ENCODE measurements at regions not wholly inside any gene's neighbourhood (a gene's known extent, or its start where the extent isn't known, plus 50 kb on each side); places are given as distances from the start of the nearest gene placed in this dataset.

DNA sequence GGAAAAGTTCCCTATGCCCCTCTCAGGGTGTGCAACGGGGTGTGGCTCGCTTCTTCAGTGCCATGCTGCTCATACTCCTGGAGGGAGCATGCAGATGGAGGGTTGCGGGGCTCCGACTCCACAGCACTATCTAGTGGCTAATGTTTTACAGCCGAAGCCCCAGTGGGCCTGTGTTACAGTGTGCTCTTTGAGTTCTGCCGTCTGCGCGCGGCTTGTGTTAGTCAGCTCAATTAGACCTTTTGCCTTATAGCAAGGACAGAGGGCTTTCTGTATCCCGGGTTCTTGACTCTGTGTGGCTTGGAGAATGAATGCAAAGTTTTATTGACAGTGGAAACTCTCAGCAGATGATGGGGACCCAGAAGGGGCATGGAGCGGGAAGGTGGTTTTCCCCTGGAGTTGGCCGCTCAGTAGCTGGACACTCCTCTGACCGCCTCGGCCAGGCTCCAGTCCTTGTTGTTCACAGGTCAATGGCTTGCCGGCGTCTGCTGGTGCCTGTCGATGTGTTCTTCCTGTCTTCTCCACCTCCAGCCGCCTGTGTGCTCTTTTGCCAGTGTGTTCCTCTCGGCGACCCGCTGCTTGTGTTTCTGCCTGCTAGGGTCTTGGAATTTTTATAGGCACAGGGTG lies 383.4 kb downstream of the LMO7 start:
- Histone ChIP-seq H3K4me2 (ENCODE audit: low read length) (no peak overlapping the region), H3K4me3 (ENCODE audit: low read depth, low read length) (no peak overlapping the region), H3K27ac (no peak overlapping the region), H3K79me2 (no peaks in the 10 kb centered on the region), H3K9me3 (ENCODE audit: control insufficient read depth, low read length) (no peaks in the 10 kb centered on the region), H3K27me3 (ENCODE audit: control insufficient read depth, insufficient read depth, low read length) (no peaks in the 10 kb centered on the region), H3K9ac (no peak overlapping the region), H2AFZ (no peak overlapping the region), H3K36me3 (ENCODE audit: control insufficient read depth, insufficient read depth, low read length) (no peaks in the 10 kb centered on the region), H3K4me1 (no peaks in the 10 kb centered on the region)
- TF ChIP-seq, protein P1, sequence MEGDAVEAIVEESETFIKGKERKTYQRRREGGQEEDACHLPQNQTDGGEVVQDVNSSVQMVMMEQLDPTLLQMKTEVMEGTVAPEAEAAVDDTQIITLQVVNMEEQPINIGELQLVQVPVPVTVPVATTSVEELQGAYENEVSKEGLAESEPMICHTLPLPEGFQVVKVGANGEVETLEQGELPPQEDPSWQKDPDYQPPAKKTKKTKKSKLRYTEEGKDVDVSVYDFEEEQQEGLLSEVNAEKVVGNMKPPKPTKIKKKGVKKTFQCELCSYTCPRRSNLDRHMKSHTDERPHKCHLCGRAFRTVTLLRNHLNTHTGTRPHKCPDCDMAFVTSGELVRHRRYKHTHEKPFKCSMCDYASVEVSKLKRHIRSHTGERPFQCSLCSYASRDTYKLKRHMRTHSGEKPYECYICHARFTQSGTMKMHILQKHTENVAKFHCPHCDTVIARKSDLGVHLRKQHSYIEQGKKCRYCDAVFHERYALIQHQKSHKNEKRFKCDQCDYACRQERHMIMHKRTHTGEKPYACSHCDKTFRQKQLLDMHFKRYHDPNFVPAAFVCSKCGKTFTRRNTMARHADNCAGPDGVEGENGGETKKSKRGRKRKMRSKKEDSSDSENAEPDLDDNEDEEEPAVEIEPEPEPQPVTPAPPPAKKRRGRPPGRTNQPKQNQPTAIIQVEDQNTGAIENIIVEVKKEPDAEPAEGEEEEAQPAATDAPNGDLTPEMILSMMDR (IDR thresholded peaks at IDR 0.05) = no peak

DNA sequence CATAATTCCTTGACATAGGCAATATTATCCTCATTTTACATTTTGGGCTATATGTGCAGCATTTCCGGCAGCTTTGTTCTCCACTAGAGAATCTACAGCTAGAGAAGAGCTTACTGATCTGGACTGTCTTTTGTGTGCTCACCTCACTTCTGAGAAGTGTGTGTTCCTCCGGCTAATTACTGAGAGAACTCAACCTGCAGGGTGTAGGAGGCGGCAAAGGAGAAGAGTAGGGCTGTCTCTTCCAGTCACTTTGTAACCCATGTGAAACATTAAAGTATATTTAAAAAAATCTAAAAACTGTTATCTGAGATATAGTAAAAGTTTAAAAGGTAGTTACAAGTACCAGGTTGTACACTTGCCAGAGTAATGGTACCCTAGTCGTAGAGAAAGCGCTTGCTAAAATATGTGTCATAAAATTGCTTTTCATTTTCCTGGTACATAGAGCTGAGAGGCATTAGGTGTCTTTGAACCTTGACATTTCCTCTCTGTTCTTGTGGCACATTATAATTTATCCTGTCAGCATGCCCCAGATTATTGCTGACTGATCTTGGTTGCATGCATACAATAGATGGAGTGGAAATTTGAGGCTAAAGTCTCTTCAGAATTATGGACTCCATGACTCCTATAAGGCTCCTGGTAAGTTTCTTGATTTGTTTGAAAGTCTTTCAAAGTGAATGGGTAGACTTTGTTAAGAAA lies 381.9 kb downstream of the LMO7 start:
- Histone ChIP-seq H2AFZ (no peak overlapping the region), H3K4me2 (ENCODE audit: low read length) (no peak overlapping the region), H3K9me3 (ENCODE audit: control insufficient read depth, low read length) (no peaks in the 10 kb centered on the region), H3K79me2 (no peaks in the 10 kb centered on the region), H3K27ac (no peak overlapping the region), H3K4me3 (ENCODE audit: low read depth, low read length) (no peak overlapping the region), H3K4me1 (no peaks in the 10 kb centered on the region), H3K9ac (no peak overlapping the region), H3K36me3 (ENCODE audit: control insufficient read depth, insufficient read depth, low read length) (no peaks in the 10 kb centered on the region), H3K27me3 (ENCODE audit: control insufficient read depth, insufficient read depth, low read length) (no peaks in the 10 kb centered on the region)
- TF ChIP-seq, protein P1 (IDR thresholded peaks at IDR 0.05) = no peak

DNA sequence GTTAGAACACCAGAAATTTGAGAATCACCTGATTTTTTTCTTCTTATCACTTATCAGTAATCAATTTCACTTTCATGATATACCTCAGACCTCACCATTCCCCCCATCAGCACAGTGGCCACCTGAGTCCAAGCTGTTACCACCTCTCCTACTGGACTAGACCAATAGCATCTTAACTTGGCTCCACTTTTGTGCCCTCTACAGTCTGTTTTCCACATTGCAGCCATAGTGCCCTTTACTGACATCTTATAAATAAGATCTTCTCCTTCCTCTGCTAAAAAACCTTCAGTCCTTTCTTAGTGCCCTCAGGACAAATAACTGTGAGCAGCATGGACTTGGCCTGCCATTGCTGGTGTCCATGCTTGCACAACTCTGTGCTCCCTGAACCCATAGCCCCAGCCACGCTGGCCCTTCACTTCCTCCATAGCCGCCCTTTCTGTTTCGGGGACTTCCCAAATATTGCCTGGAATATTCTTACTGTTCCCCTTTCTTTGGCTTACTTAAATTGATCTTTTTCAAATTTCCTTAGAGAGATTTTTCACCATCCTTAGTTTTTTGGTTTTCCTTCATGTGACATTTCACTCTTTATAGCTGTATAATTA lies 380.8 kb downstream of the LMO7 start:
- Histone ChIP-seq H3K36me3 (ENCODE audit: control insufficient read depth, insufficient read depth, low read length) (no peaks in the 10 kb centered on the region), H3K4me3 (ENCODE audit: low read depth, low read length) (no peak overlapping the region), H3K27ac (no peak overlapping the region), H3K4me2 (ENCODE audit: low read length) (no peak overlapping the region), H3K27me3 (ENCODE audit: control insufficient read depth, insufficient read depth, low read length) (no peaks in the 10 kb centered on the region), H3K9me3 (ENCODE audit: control insufficient read depth, low read length) (no peaks in the 10 kb centered on the region), H3K79me2 (no peaks in the 10 kb centered on the region), H3K9ac (no peak overlapping the region), H2AFZ (no peak overlapping the region), H3K4me1 (no peaks in the 10 kb centered on the region)
- TF ChIP-seq, protein P1 (IDR thresholded peaks at IDR 0.05) = no peak

DNA sequence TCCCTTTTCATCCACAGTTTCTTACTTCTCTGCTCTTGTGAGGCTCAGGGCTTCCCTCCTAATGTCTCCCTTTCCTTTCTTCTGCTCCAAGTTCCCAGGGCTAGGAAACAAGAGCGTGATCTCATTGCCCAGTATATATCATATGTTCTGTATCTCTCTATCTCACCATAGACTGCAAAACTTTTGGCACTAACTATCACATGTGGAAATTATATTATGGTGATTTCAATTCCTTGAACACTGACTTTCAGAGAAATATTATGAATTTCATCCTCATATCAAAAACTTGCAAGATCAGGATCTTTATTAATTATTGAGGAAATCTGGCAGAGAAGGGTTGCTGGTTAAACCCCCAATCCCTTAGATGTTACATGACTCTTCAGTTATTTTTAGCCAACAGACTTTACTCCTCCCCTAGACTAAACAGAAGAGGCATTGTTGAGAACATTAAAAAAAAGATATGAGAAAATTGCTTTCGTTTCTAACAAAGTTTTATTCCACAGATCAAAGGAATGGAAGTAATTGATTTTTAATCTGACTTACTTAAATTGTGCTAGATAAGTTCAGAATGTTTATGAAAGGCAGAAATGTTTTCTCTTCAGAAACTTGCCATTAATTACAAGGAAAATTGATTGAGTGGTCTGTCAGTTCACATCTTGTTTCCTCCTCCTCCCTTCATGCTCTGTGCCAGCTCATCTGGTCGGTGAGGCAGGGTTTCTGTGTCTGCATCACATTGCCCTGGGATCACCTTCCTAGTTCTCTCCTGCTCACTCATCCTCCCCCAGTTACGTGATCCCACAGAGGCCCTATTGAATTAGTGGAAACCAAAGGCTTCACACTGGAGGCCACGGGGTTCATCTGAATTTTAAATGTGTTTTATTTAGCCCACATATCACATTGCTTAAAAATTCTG lies 378.5 kb downstream of the LMO7 start:
- Histone ChIP-seq H3K27me3 (ENCODE audit: control insufficient read depth, insufficient read depth, low read length) (no peaks in the 10 kb centered on the region), H3K79me2 (no peaks in the 10 kb centered on the region), H3K27ac (no peak overlapping the region), H3K4me2 (ENCODE audit: low read length) (no peak overlapping the region), H3K36me3 (ENCODE audit: control insufficient read depth, insufficient read depth, low read length) (no peaks in the 10 kb centered on the region), H3K9ac (no peak overlapping the region), H3K4me3 (ENCODE audit: low read depth, low read length) (no peak overlapping the region), H3K4me1 (no peaks in the 10 kb centered on the region), H2AFZ (no peak overlapping the region), H3K9me3 (ENCODE audit: control insufficient read depth, low read length) (no peaks in the 10 kb centered on the region)
- TF ChIP-seq, protein P1 (IDR thresholded peaks at IDR 0.05) = no peak

All from parathyroid adenoma (tissue), 2 donors.